Mesothelial cell of epicardium (in vitro differentiated cells): ENCODE measurements at regions not wholly inside any gene's neighbourhood (a gene's known extent, or its start where the extent isn't known, plus 50 kb on each side); places are given as distances from the start of the nearest gene placed in this dataset.

Source experiments
- DNase-seq, 2 experiments: peaks; one replicate each; pipeline ENCODE4 v3.0.0; 2021; ENCODE audit warnings: low spot score in 2 of 2; ENCODE audit not compliant: unreplicated experiment in 2 of 2
- H3K27ac Mint-ChIP-seq: 2 replicates; pipeline ENCODE4 v1.8.0; 2021; ENCODE audit warnings: mixed read lengths
- H3K27me3 Mint-ChIP-seq: 2 replicates; pipeline ENCODE4 v1.8.0; 2021; ENCODE audit warnings: low read depth, mixed read lengths
- H3K36me3 Mint-ChIP-seq: 2 replicates; pipeline ENCODE4 v1.8.0; 2021; ENCODE audit warnings: mixed read lengths
- H3K4me1 Mint-ChIP-seq: 2 replicates; pipeline ENCODE4 v1.8.0; 2021; ENCODE audit warnings: mixed read lengths
- H3K4me3 Mint-ChIP-seq: 2 replicates; pipeline ENCODE4 v1.8.0; 2021; ENCODE audit warnings: mild to moderate bottlenecking, moderate library complexity, mixed read lengths
- H3K9me3 Mint-ChIP-seq: 2 replicates; pipeline ENCODE4 v1.8.0; 2021; ENCODE audit warnings: mixed read lengths
- CTCF ChIP-seq: fragments of 200-600 bp; sonication (generic); IDR thresholded peaks from one replicate; pipeline ENCODE4 v1.5.0; 2021; ENCODE audit warnings: antibody characterized with exemption; ENCODE audit not compliant: unreplicated experiment

- no peak for TF ChIP-seq CTCF
- Mint-ChIP-seq H3K4me3 (no peak overlapping the region), H3K4me1 (peaks cover 10% of the 10 kb centered on the region), H3K27me3 (no peaks in the 10 kb centered on the region), H3K36me3 (peaks cover 3% of the 10 kb centered on the region), H3K9me3 (peaks cover 9% of the 10 kb centered on the region), H3K27ac (no peak overlapping the region)
- no peak for DNase-seq
These were observed 1533.3 kb upstream of the WWC1 start for GRCh38 chr5:166758151-166758550.

GRCh38 chr5:166767858-166768257 is 1523.6 kb upstream of the WWC1 start:
- TF ChIP-seq CTCF = no peak
- no peak overlapping the region for H3K27ac Mint-ChIP-seq
- peaks cover 26% of the 10 kb centered on the region for H3K9me3 Mint-ChIP-seq
- H3K4me1 Mint-ChIP-seq = peaks cover 5% of the 10 kb centered on the region
- DNase-seq = no peak
- no peak overlapping the region for H3K4me3 Mint-ChIP-seq
- H3K36me3 Mint-ChIP-seq = peaks cover 5% of the 10 kb centered on the region
- H3K27me3 Mint-ChIP-seq = no peaks in the 10 kb centered on the region

- TF ChIP-seq CTCF = no peak
- Mint-ChIP-seq H3K4me1 (peaks cover 5% of the 10 kb centered on the region), H3K4me3 (no peak overlapping the region), H3K9me3 (peaks cover 26% of the 10 kb centered on the region), H3K27ac (no peak overlapping the region), H3K36me3 (peaks cover 5% of the 10 kb centered on the region), H3K27me3 (no peaks in the 10 kb centered on the region)
- DNase-seq = no peak
These were observed 1522.9 kb upstream of the WWC1 start for GRCh38 chr5:166768536-166768935.

- Mint-ChIP-seq H3K4me3 (no peak overlapping the region), H3K27me3 (no peaks in the 10 kb centered on the region), H3K4me1 (peaks cover 5% of the 10 kb centered on the region), H3K36me3 (peaks cover 5% of the 10 kb centered on the region), H3K27ac (no peak overlapping the region), H3K9me3 (peaks cover 25% of the 10 kb centered on the region)
- DNase-seq = no peak
- TF ChIP-seq CTCF = no peak
These were observed 1518.7 kb upstream of the WWC1 start for GRCh38 chr5:166772770-166773169.

GRCh38 chr5:166781737-166782136 is 1509.7 kb upstream of the WWC1 start:
- no peak for TF ChIP-seq CTCF
- DNase-seq = peak in 1 of 2 experiments; percentile 43
- Mint-ChIP-seq H3K4me1 (peaks cover 15% of the 10 kb centered on the region), H3K36me3 (no peaks in the 10 kb centered on the region), H3K9me3 (no peaks in the 10 kb centered on the region), H3K4me3 (no peak overlapping the region), H3K27me3 (no peaks in the 10 kb centered on the region), H3K27ac (peak overlapping the region; percentile 87)

- no peak overlapping the region for H3K4me3 Mint-ChIP-seq
- TF ChIP-seq CTCF = no peak
- H3K4me1 Mint-ChIP-seq = peaks cover 33% of the 10 kb centered on the region
- H3K9me3 Mint-ChIP-seq = no peaks in the 10 kb centered on the region
- H3K36me3 Mint-ChIP-seq = no peaks in the 10 kb centered on the region
- no peak for DNase-seq
- H3K27me3 Mint-ChIP-seq = no peaks in the 10 kb centered on the region
- H3K27ac Mint-ChIP-seq = no peak overlapping the region
These were observed 1506.8 kb upstream of the WWC1 start for GRCh38 chr5:166784545-166785078.
